Caco-2 (cell line): ENCODE measurements at regions not wholly inside any gene's neighbourhood (a gene's known extent, or its start where the extent isn't known, plus 50 kb on each side); places are given as distances from the start of the nearest gene placed in this dataset.

Source experiments
- BruUV-seq: library from RNA; stranded (reverse); fragments of 400-500 nt; replicated peaks from 2 replicates; lab custom pipeline; 2021; lab: Mats Ljungman, UMichigan
- CTCF ChIA-PET: fragments of 300-600 bp; sonication (Branson Sonifier 250); formaldehyde crosslinking; loops from one replicate; lab custom pipeline; 2022; ENCODE audit warnings: antibody characterized with exemption; lab: Charles Lee
- POLR2A ChIA-PET: fragments of 300-600 bp; sonication (Branson Sonifier 250); formaldehyde crosslinking; loops from one replicate; lab custom pipeline; 2022; ENCODE audit warnings: antibody characterized with exemption; lab: Charles Lee
- DNase-seq, 2 experiments: peaks; one replicate each; pipeline versions ENCODE4 v3.0.0 to v3.0.0-alpha.2; 2020 to 2022
- H3K27me3 ChIP-seq: replicated peaks from 2 replicates; pipeline ENCODE4 v1.6.0; 2011; ENCODE audit warnings: low read length; ENCODE audit not compliant: control insufficient read depth, insufficient read depth
- H3K36me3 ChIP-seq: 2 replicates; pipeline ENCODE4 v1.5.1; 2011; ENCODE audit warnings: low read length; ENCODE audit not compliant: control insufficient read depth, insufficient read depth
- H3K4me1 ChIP-seq: fragments of 250-450 bp; sonication (Bioruptor Pico); 2 replicates; pipeline ENCODE4 v1.5.1; 2020; ENCODE audit warnings: mild to moderate bottlenecking
- H3K4me3 ChIP-seq: 2 replicates; pipeline ENCODE4 v1.5.1; 2011; ENCODE audit warnings: low read depth, mild to moderate bottlenecking, control low read depth, low read length
- H3K9me3 ChIP-seq: fragments of 250-450 bp; sonication (Bioruptor Pico); 2 replicates; pipeline ENCODE4 v1.5.1; 2020; ENCODE audit warnings: mild to moderate bottlenecking, moderate library complexity
- H3K27ac Mint-ChIP-seq: one replicate; pipeline ENCODE4 v1.8.0; 2022; ENCODE audit warnings: mixed read lengths; ENCODE audit not compliant: unreplicated experiment
- H3K27me3 Mint-ChIP-seq: one replicate; pipeline ENCODE4 v1.8.0; 2022; ENCODE audit warnings: mixed read lengths; ENCODE audit not compliant: insufficient read depth, unreplicated experiment
- H3K36me3 Mint-ChIP-seq: one replicate; pipeline ENCODE4 v1.8.0; 2022; ENCODE audit warnings: mild to moderate bottlenecking, mixed read lengths; ENCODE audit not compliant: insufficient read depth, unreplicated experiment
- H3K4me1 Mint-ChIP-seq: one replicate; pipeline ENCODE4 v1.8.0; 2022; ENCODE audit warnings: low read depth, mixed read lengths; ENCODE audit not compliant: unreplicated experiment
- H3K4me3 Mint-ChIP-seq: one replicate; pipeline ENCODE4 v1.8.0; 2022; ENCODE audit warnings: mild to moderate bottlenecking, moderate library complexity, mixed read lengths; ENCODE audit not compliant: unreplicated experiment
- H3K9me3 Mint-ChIP-seq: one replicate; pipeline ENCODE4 v1.8.0; 2022; ENCODE audit warnings: mixed read lengths; ENCODE audit not compliant: unreplicated experiment
- intact Hi-C: fragments of 100-400 bp; cut with micrococcal nuclease; formaldehyde crosslinking; loops from one replicate; pipeline ENCODE4 v1.10.0; 2022; ENCODE audit not compliant: unreplicated experiment
- TF ChIP-seq, protein P1 (sequence below), 2 experiments: fragments of 200-600 bp in 1 of 2; IDR thresholded peaks; 1 replicate in 1 of 2; 2 replicates in 1 of 2; pipeline versions ENCODE4 v1.5.1 to v1.8.0; 2011 to 2022; ENCODE audit warnings: antibody characterized with exemption in 1 of 2, control low read depth in 1 of 2, inconsistent platforms in 1 of 2, low read depth in 1 of 2, low read length in 1 of 2, mild to moderate bottlenecking in 1 of 2, moderate library complexity in 1 of 2; ENCODE audit not compliant: insufficient read depth in 1 of 2, severe bottlenecking in 1 of 2, unreplicated experiment in 1 of 2

DNA sequence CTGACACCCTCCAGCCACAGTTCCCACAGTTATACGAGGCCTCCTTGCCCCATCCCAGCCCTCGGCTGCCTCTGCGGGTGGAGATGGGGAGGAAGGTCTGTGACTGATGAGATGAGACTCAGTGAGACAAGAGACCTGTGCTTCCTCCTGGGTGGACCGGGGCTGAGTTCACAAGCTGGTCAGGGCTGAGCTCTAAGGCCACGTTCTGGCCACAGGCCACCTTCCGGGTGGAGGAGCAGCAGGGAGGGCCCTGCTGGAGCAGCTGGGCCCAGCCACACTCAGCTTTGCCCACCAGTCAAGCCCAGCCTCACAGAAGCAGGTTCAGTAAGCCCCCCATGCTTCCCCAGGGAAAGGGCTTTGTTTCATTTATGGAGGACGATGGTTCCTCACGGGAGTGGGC is 214.7 kb downstream of the ANKRD30B start:
- intact Hi-C loops = no loop called here
- TF ChIP-seq, protein P1, sequence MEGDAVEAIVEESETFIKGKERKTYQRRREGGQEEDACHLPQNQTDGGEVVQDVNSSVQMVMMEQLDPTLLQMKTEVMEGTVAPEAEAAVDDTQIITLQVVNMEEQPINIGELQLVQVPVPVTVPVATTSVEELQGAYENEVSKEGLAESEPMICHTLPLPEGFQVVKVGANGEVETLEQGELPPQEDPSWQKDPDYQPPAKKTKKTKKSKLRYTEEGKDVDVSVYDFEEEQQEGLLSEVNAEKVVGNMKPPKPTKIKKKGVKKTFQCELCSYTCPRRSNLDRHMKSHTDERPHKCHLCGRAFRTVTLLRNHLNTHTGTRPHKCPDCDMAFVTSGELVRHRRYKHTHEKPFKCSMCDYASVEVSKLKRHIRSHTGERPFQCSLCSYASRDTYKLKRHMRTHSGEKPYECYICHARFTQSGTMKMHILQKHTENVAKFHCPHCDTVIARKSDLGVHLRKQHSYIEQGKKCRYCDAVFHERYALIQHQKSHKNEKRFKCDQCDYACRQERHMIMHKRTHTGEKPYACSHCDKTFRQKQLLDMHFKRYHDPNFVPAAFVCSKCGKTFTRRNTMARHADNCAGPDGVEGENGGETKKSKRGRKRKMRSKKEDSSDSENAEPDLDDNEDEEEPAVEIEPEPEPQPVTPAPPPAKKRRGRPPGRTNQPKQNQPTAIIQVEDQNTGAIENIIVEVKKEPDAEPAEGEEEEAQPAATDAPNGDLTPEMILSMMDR (IDR thresholded peaks at IDR 0.05; ENCODE audit: insufficient read depth in 1 of 2, low read depth in 1 of 2, low read length in 1 of 2, severe bottlenecking in 1 of 2, unreplicated experiment in 1 of 2) = no peak
- Histone ChIP-seq H3K4me1 (no peaks in the 10 kb centered on the region), H3K4me3 (no peak overlapping the region), H3K9me3 (no peaks in the 10 kb centered on the region), H3K27me3 (no peaks in the 10 kb centered on the region), H3K36me3 (no peaks in the 10 kb centered on the region)
- H3K4me3 Mint-ChIP-seq = no peak overlapping the region
- H3K27me3 Mint-ChIP-seq = peaks cover 2% of the 10 kb centered on the region
- POLR2A ChIA-PET = no interaction called here
- H3K27ac Mint-ChIP-seq = no peak overlapping the region
- CTCF ChIA-PET = no interaction called here
- no peaks in the 10 kb centered on the region for H3K36me3 Mint-ChIP-seq
- H3K4me1 Mint-ChIP-seq = no peaks in the 10 kb centered on the region
- no TSS peak for BruUV-seq
- DNase-seq = no peak
- no peaks in the 10 kb centered on the region for H3K9me3 Mint-ChIP-seq

DNA sequence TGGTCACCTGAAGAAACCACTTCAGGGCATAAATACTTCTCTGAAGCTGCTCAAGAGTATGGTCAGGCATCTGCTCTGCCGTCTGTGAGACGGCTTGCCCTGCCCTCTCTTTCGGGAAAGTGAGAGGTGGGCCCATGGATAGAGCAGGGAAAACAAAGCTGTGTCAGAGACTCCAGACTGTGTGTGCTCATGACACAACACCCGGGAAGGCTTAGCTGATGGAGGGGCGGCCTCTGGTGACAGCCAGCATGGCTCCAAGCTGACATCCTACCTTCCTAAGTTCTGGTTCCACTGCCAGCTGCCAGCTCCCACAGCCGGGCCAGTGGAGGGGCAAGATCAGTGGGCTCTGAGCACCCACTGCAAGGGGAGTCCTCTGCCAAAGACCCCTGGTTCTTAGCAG is 215.3 kb downstream of the ANKRD30B start:
- ChIA-PET CTCF (no interaction called here), POLR2A (no interaction called here)
- Histone ChIP-seq H3K4me1 (no peaks in the 10 kb centered on the region), H3K36me3 (no peaks in the 10 kb centered on the region), H3K27me3 (no peaks in the 10 kb centered on the region), H3K4me3 (no peak overlapping the region), H3K9me3 (no peaks in the 10 kb centered on the region)
- H3K9me3 Mint-ChIP-seq = no peaks in the 10 kb centered on the region
- H3K4me1 Mint-ChIP-seq = no peaks in the 10 kb centered on the region
- no peaks in the 10 kb centered on the region for H3K36me3 Mint-ChIP-seq
- BruUV-seq = no TSS peak
- intact Hi-C loops = no loop called here
- no peak for DNase-seq
- TF ChIP-seq, protein P1 (IDR thresholded peaks at IDR 0.05; ENCODE audit: insufficient read depth in 1 of 2, low read depth in 1 of 2, low read length in 1 of 2, severe bottlenecking in 1 of 2, unreplicated experiment in 1 of 2) = no peak
- no peak overlapping the region for H3K27ac Mint-ChIP-seq
- no peak overlapping the region for H3K4me3 Mint-ChIP-seq
- peaks cover 2% of the 10 kb centered on the region for H3K27me3 Mint-ChIP-seq

- H3K4me3 Mint-ChIP-seq = no peak overlapping the region
- intact Hi-C loops = no loop called here
- DNase-seq = no peak
- Histone ChIP-seq H3K27me3 (no peaks in the 10 kb centered on the region), H3K9me3 (no peaks in the 10 kb centered on the region), H3K4me3 (no peak overlapping the region), H3K36me3 (no peaks in the 10 kb centered on the region), H3K4me1 (no peaks in the 10 kb centered on the region)
- H3K9me3 Mint-ChIP-seq = no peaks in the 10 kb centered on the region
- H3K4me1 Mint-ChIP-seq = no peaks in the 10 kb centered on the region
- no peaks in the 10 kb centered on the region for H3K36me3 Mint-ChIP-seq
- no TSS peak for BruUV-seq
- ChIA-PET CTCF (no interaction called here), POLR2A (no interaction called here)
- no peak overlapping the region for H3K27ac Mint-ChIP-seq
- TF ChIP-seq, protein P1 (IDR thresholded peaks at IDR 0.05; ENCODE audit: insufficient read depth in 1 of 2, low read depth in 1 of 2, low read length in 1 of 2, severe bottlenecking in 1 of 2, unreplicated experiment in 1 of 2) = no peak
- peaks cover 2% of the 10 kb centered on the region for H3K27me3 Mint-ChIP-seq
These were observed 216.0 kb downstream of the ANKRD30B start for GRCh38 chr18:14964002-14964401.
